ENCODE measurements at regions not wholly inside any gene's neighbourhood (a gene's known extent, or its start where the extent isn't known, plus 50 kb on each side); places are given as distances from the start of the nearest gene placed in this dataset.
A peak's percentile ranks its signal among the peaks of the same experiment; 100 is the strongest.

- no peak overlapping the region for H3K4me3 ChIP-seq (ENCODE audit: control insufficient read depth, low read depth, low read length)
- no peak for TF ChIP-seq CTCF (IDR thresholded peaks at IDR 0.05; ENCODE audit: control insufficient read depth, insufficient read depth, low read depth, low read length, missing control alignments)
- DNase-seq (ENCODE audit: low read depth), result no peak
These were observed 192.5 kb downstream of the KTN1 start for GRCh38 chr14:55772486-55772885.

GRCh38 chr14:55773312-55773711 lies 193.3 kb downstream of the KTN1 start:
- no peak for TF ChIP-seq CTCF (IDR thresholded peaks at IDR 0.05; ENCODE audit: control insufficient read depth, insufficient read depth, low read depth, low read length, missing control alignments)
- H3K4me3 ChIP-seq (ENCODE audit: control insufficient read depth, low read depth, low read length), result no peak overlapping the region

GRCh38 chr14:55773984-55774545 lies 194.1 kb downstream of the KTN1 start:
- no peak for TF ChIP-seq CTCF (IDR thresholded peaks at IDR 0.05; ENCODE audit: control insufficient read depth, insufficient read depth, low read depth, low read length, missing control alignments)
- no peak overlapping the region for H3K4me3 ChIP-seq (ENCODE audit: control insufficient read depth, low read depth, low read length)
- DNase-seq (ENCODE audit: low read depth), result no peak

More at GRCh38 chr14:55773312-55773711, 193.3 kb downstream of the KTN1 start:
- no peak for DNase-seq (ENCODE audit: low read depth)

GRCh38 chr14:55777877-55778276 lies 197.9 kb downstream of the KTN1 start:
- no peak for TF ChIP-seq CTCF (IDR thresholded peaks at IDR 0.05; ENCODE audit: control insufficient read depth, insufficient read depth, low read depth, low read length, missing control alignments)
- no peak for DNase-seq (ENCODE audit: low read depth)
- no peak overlapping the region for H3K4me3 ChIP-seq (ENCODE audit: control insufficient read depth, low read depth, low read length)

- peak; percentile 29 for DNase-seq (ENCODE audit: low read depth)
- no peak for TF ChIP-seq CTCF (IDR thresholded peaks at IDR 0.05; ENCODE audit: control insufficient read depth, insufficient read depth, low read depth, low read length, missing control alignments)
- H3K4me3 ChIP-seq (ENCODE audit: control insufficient read depth, low read depth, low read length), result no peak overlapping the region
These were observed 200.3 kb downstream of the KTN1 start for GRCh38 chr14:55780156-55780946.

GRCh38 chr14:55781046-55781445 lies 201.0 kb downstream of the KTN1 start:
- TF ChIP-seq CTCF (IDR thresholded peaks at IDR 0.05; ENCODE audit: control insufficient read depth, insufficient read depth, low read depth, low read length, missing control alignments), result no peak
- DNase-seq (ENCODE audit: low read depth), result no peak

More at GRCh38 chr14:55781046-55781445, 201.0 kb downstream of the KTN1 start:
- no peak overlapping the region for H3K4me3 ChIP-seq (ENCODE audit: control insufficient read depth, low read depth, low read length)

All from AG09309 (cell line).